H9 (cell line): ENCODE measurements at regions not wholly inside any gene's neighbourhood (a gene's known extent, or its start where the extent isn't known, plus 50 kb on each side); places are given as distances from the start of the nearest gene placed in this dataset.

Source experiments
- DNase-seq: peaks from one replicate; pipeline ENCODE4 v3.0.0-alpha.2; 2017
- H2AFZ ChIP-seq: one replicate; pipeline ENCODE4 v1.6.1; 2013; ENCODE audit warnings: mild to moderate bottlenecking, low read length, control low read depth, moderate library complexity
- H2AK5ac ChIP-seq: 2 replicates; pipeline ENCODE4 v1.6.1; 2013; ENCODE audit warnings: low read length, control low read depth, mixed read lengths; ENCODE audit not compliant: insufficient read length
- H2BK120ac ChIP-seq: one replicate; pipeline ENCODE4 v1.6.1; 2013; ENCODE audit warnings: low read depth, mild to moderate bottlenecking, low read length, control low read depth, inconsistent platforms; ENCODE audit not compliant: poor library complexity, severe bottlenecking
- H2BK12ac ChIP-seq: 2 replicates; pipeline ENCODE4 v1.6.1; 2013; ENCODE audit warnings: low read length, control low read depth, mixed read lengths, low read depth; ENCODE audit not compliant: insufficient read length
- H2BK15ac ChIP-seq: 2 replicates; pipeline ENCODE4 v1.6.1; 2013; ENCODE audit warnings: low read depth, low read length, control low read depth
- H2BK20ac ChIP-seq: one replicate; pipeline ENCODE4 v1.6.1; 2013; ENCODE audit warnings: low read depth, mild to moderate bottlenecking, low read length, control low read depth, inconsistent platforms; ENCODE audit not compliant: poor library complexity, severe bottlenecking
- H2BK5ac ChIP-seq: 2 replicates; pipeline ENCODE4 v1.6.1; 2013; ENCODE audit warnings: low read length, control low read depth, mixed read lengths; ENCODE audit not compliant: insufficient read length
- H3K14ac ChIP-seq: 2 replicates; pipeline ENCODE4 v1.6.1; 2013; ENCODE audit warnings: low read length, control low read depth; ENCODE audit not compliant: insufficient read depth
- H3K18ac ChIP-seq: 2 replicates; pipeline ENCODE4 v1.6.1; 2013; ENCODE audit warnings: low read depth, mild to moderate bottlenecking, mixed read lengths, low read length, control low read depth; ENCODE audit not compliant: insufficient read length
- H3K23ac ChIP-seq: 2 replicates; pipeline ENCODE4 v1.6.1; 2013; ENCODE audit warnings: low read length, control low read depth, mixed read lengths, low read depth; ENCODE audit not compliant: insufficient read length
- H3K23me2 ChIP-seq: 2 replicates; pipeline ENCODE4 v1.6.1; 2013; ENCODE audit warnings: low read depth, mild to moderate bottlenecking, mixed read lengths, low read length, control low read depth; ENCODE audit not compliant: insufficient read length, poor library complexity, severe bottlenecking
- H3K27ac ChIP-seq: 2 replicates; pipeline ENCODE4 v1.5.1; 2013; ENCODE audit warnings: low read length, control low read depth, mixed read lengths, low read depth; ENCODE audit not compliant: insufficient read length
- H3K27me3 ChIP-seq: 2 replicates; pipeline ENCODE4 v1.6.1; 2013; ENCODE audit warnings: low read length, control low read depth, inconsistent platforms; ENCODE audit not compliant: insufficient read depth
- H3K4ac ChIP-seq: 2 replicates; pipeline ENCODE4 v1.6.1; 2013; ENCODE audit warnings: low read depth, mild to moderate bottlenecking, control low read depth, inconsistent platforms, low read length, moderate library complexity
- H3K4me1 ChIP-seq: 2 replicates; pipeline ENCODE4 v1.6.1; 2013; ENCODE audit warnings: low read length, control low read depth, inconsistent platforms; ENCODE audit not compliant: insufficient read depth
- H3K4me2 ChIP-seq: 2 replicates; pipeline ENCODE4 v1.6.1; 2013; ENCODE audit warnings: low read length, control low read depth, mixed read lengths; ENCODE audit not compliant: insufficient read length, insufficient read depth
- H3K56ac ChIP-seq: 2 replicates; pipeline ENCODE4 v1.6.1; 2013; ENCODE audit warnings: low read depth, mild to moderate bottlenecking, mixed read lengths, low read length, control low read depth; ENCODE audit not compliant: insufficient read length
- H3K79me1 ChIP-seq: 2 replicates; pipeline ENCODE4 v1.6.1; 2013; ENCODE audit warnings: low read depth, mild to moderate bottlenecking, moderate library complexity, low read length, control low read depth, inconsistent platforms; ENCODE audit not compliant: insufficient read depth, poor library complexity, severe bottlenecking
- H3K79me2 ChIP-seq: 2 replicates; pipeline ENCODE4 v1.6.1; 2013; ENCODE audit warnings: low read length, control low read depth, inconsistent platforms; ENCODE audit not compliant: insufficient read depth
- H3K9ac ChIP-seq: 2 replicates; pipeline ENCODE4 v1.6.1; 2013; ENCODE audit warnings: low read length, control low read depth, mixed read lengths; ENCODE audit not compliant: insufficient read length; ENCODE audit errors: extremely low read depth
- H3K9me3 ChIP-seq: one replicate; pipeline ENCODE4 v1.6.1; 2013; ENCODE audit warnings: low read depth, low read length, inconsistent platforms; ENCODE audit not compliant: control insufficient read depth
- H3T11ph ChIP-seq: one replicate; pipeline ENCODE4 v1.6.1; 2013; ENCODE audit warnings: mild to moderate bottlenecking, low read length, control low read depth, inconsistent platforms
- H4K20me1 ChIP-seq: one replicate; pipeline ENCODE4 v1.6.1; 2013; ENCODE audit not compliant: control insufficient read depth, insufficient read length, insufficient read depth
- H4K5ac ChIP-seq: 2 replicates; pipeline ENCODE4 v1.6.1; 2013; ENCODE audit warnings: low read depth, mild to moderate bottlenecking, mixed read lengths, low read length, control low read depth; ENCODE audit not compliant: insufficient read length
- H4K8ac ChIP-seq: replicated peaks from 2 replicates; pipeline ENCODE4 v1.6.1; 2013; ENCODE audit warnings: low read length, control low read depth, mixed read lengths, low read depth; ENCODE audit not compliant: insufficient read length
- H4K91ac ChIP-seq: 2 replicates; pipeline ENCODE4 v1.6.1; 2013; ENCODE audit warnings: low read depth, mild to moderate bottlenecking, moderate library complexity, mixed read lengths, low read length, control low read depth; ENCODE audit not compliant: insufficient read length
- H3K27ac Mint-ChIP-seq, 3 experiments: 2 replicates in 2 of 3; 3 replicates in 1 of 3; pipeline ENCODE4 v1.8.0; 2020 to 2021; ENCODE audit warnings: mixed read lengths in 3 of 3, mild to moderate bottlenecking in 1 of 3, moderate library complexity in 1 of 3
- H3K27me3 Mint-ChIP-seq: 2 replicates; pipeline ENCODE4 v1.8.0; 2021; ENCODE audit warnings: low read depth, mild to moderate bottlenecking, moderate library complexity, mixed read lengths
- H3K36me3 Mint-ChIP-seq, 3 experiments: 2 replicates in 2 of 3; 3 replicates in 1 of 3; pipeline ENCODE4 v1.8.0; 2020 to 2021; ENCODE audit warnings: low read depth in 3 of 3, mixed read lengths in 3 of 3; ENCODE audit not compliant: insufficient read depth in 1 of 3
- H3K4me1 Mint-ChIP-seq, 2 experiments: 2 replicates each; pipeline ENCODE4 v1.8.0; 2020; ENCODE audit warnings: mixed read lengths in 2 of 2
- H3K4me3 Mint-ChIP-seq, 2 experiments: 2 replicates in 1 of 2; 3 replicates in 1 of 2; pipeline ENCODE4 v1.8.0; 2020 to 2021; ENCODE audit warnings: mild to moderate bottlenecking in 2 of 2, mixed read lengths in 2 of 2, moderate library complexity in 1 of 2
- H3K9me3 Mint-ChIP-seq, 2 experiments: 2 replicates in 1 of 2; 3 replicates in 1 of 2; pipeline ENCODE4 v1.8.0; 2020; ENCODE audit warnings: mild to moderate bottlenecking in 2 of 2, mixed read lengths in 2 of 2, moderate library complexity in 1 of 2
- CTCF ChIP-seq: fragments of 200-600 bp; sonication (generic); conservative IDR thresholded peaks from 3 replicates; pipeline ENCODE4 v1.8.0; 2021; ENCODE audit warnings: antibody characterized with exemption, mild to moderate bottlenecking
- WGBS: extraction: QIAGEN DNeasy Blood & Tissue Kit; methylation state at CpG from one replicate; pipeline ENCODE4 v1.1.7; 2013; ENCODE audit warnings: missing lambda C conversion rate, low lambda C conversion rate, mixed read lengths; ENCODE audit not compliant: insufficient read length; ENCODE audit errors: extremely low coverage; 5-methylcytosine and 5-hydroxymethylcytosine counted together

DNA sequence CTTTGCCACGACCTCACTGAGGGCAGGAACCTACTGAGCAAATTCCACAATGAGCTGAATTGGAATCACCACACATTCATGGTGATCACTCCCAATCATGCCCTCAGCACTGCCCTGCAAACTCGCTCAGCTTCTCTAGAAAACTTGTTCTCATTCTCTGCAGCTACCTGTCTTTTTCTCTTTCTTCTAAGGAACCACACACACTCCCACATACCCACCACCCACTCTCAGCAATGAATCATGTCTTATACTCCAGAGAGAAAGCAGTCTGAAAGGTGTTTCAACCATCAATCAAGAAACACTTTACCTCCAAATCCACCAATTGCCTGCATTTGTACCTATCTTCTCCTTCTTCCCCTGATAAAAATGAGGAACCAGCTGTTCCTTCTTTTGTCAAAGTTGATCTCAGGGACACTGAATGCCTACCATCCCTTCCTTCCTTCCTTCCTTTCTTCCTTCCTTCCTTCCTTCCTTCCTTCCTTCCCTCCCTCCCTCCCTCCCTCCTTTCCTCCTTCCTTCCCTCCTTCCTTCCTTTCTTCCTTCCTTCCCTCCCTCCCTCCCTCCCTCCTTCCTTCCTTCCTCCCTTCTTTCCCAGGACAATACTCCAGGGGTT, 84.6 kb upstream of the SGK1 start:
- no peak overlapping the region for H4K8ac ChIP-seq
- Mint-ChIP-seq H3K4me3 (no peak overlapping the region), H3K4me1 (peaks cover 30 to 38% of the 10 kb centered on the region in 2 experiments), H3K9me3 (no peaks in the 10 kb centered on the region), H3K27me3 (no peaks in the 10 kb centered on the region), H3K27ac (peak overlapping the region in 2 of 3 experiments; percentile 56 to 81; a peak in 3 of 7 replicates), H3K36me3 (no peaks in the 10 kb centered on the region)
- H3K27me3 ChIP-seq = no peaks in the 10 kb centered on the region
- no peak overlapping the region for H2BK12ac ChIP-seq
- no peaks in the 10 kb centered on the region for H4K20me1 ChIP-seq
- H3K9me3 ChIP-seq = no peaks in the 10 kb centered on the region
- H3K23ac ChIP-seq = no peak overlapping the region
- H3K4ac ChIP-seq = no peak overlapping the region
- H2BK15ac ChIP-seq = no peak overlapping the region
- no peak overlapping the region for H3K27ac ChIP-seq
- no peak overlapping the region for H3K14ac ChIP-seq
- no peak overlapping the region for H3K4me2 ChIP-seq
- no peak for TF ChIP-seq CTCF
- H2BK120ac ChIP-seq = no peak overlapping the region
- no CpG with 5 or more reads among the region's 2 CpGs for WGBS
- no peaks in the 10 kb centered on the region for H3K79me2 ChIP-seq
- H2BK20ac ChIP-seq = no peak overlapping the region
- H3K9ac ChIP-seq = no peak overlapping the region
- H2AFZ ChIP-seq = no peak overlapping the region
- H2AK5ac ChIP-seq = no peak overlapping the region
- H4K91ac ChIP-seq = no peak overlapping the region
- H3T11ph ChIP-seq = no peak overlapping the region
- no peak overlapping the region for H3K56ac ChIP-seq
- H3K79me1 ChIP-seq = no peaks in the 10 kb centered on the region
- H2BK5ac ChIP-seq = no peak overlapping the region
- H3K18ac ChIP-seq = no peak overlapping the region
- DNase-seq = no peak
- peaks cover 2% of the 10 kb centered on the region for H3K23me2 ChIP-seq
- no peak overlapping the region for H4K5ac ChIP-seq
- peaks cover 4% of the 10 kb centered on the region; the same call in 1 of the 2 replicates for H3K4me1 ChIP-seq
